WTC11 (cell line): ENCODE measurements at regions not wholly inside any gene's neighbourhood (a gene's known extent, or its start where the extent isn't known, plus 50 kb on each side); places are given as distances from the start of the nearest gene placed in this dataset.

Experiments
- ATAC-seq: fragments of 200-7000 bp; cut with Tn5 transposase; 2 replicates; pipeline ENCODE4 v1.10.0; 2021; ENCODE audit warnings: mild to moderate bottlenecking, moderate library complexity
- CTCF ChIA-PET: fragments of 300-600 bp; sonication (Branson Sonifier 250); formaldehyde crosslinking; loops from one replicate; lab custom pipeline; 2021; ENCODE audit warnings: antibody characterized with exemption; lab: Charles Lee
- POLR2A ChIA-PET: fragments of 350-600 bp; sonication (Branson Sonifier 250); formaldehyde crosslinking; loops from one replicate; lab custom pipeline; 2021; ENCODE audit warnings: antibody characterized with exemption; lab: Charles Lee
- DNase-seq: peaks from one replicate; pipeline ENCODE4 v3.0.0; 2021; ENCODE audit warnings: low spot score
- H3K27ac Mint-ChIP-seq: 2 replicates; pipeline ENCODE4 v1.8.0; 2021; ENCODE audit warnings: mixed read lengths
- H3K27me3 Mint-ChIP-seq: 2 replicates; pipeline ENCODE4 v1.8.0; 2021; ENCODE audit warnings: low read depth, mild to moderate bottlenecking, moderate library complexity, mixed read lengths
- H3K36me3 Mint-ChIP-seq: 2 replicates; pipeline ENCODE4 v1.8.0; 2021; ENCODE audit warnings: mixed read lengths
- H3K4me1 Mint-ChIP-seq: 2 replicates; pipeline ENCODE4 v1.8.0; 2022; ENCODE audit warnings: mixed read lengths
- H3K4me3 Mint-ChIP-seq: 2 replicates; pipeline ENCODE4 v1.8.0; 2021; ENCODE audit warnings: mild to moderate bottlenecking, moderate library complexity, mixed read lengths
- H3K9me3 Mint-ChIP-seq: 2 replicates; pipeline ENCODE4 v1.8.0; 2021; ENCODE audit warnings: mixed read lengths
- ETV6 ChIP-seq: sonication (generic); formaldehyde crosslinking; IDR thresholded peaks from 2 replicates; pipeline ENCODE4 v1.8.1; 2022; ENCODE audit warnings: mild to moderate bottlenecking, missing genetic modification reagents
- HMGA2 ChIP-seq: fragments of 250-450 bp; sonication (Bioruptor Pico); IDR thresholded peaks from 2 replicates; pipeline ENCODE4 v1.4.0; 2021; ENCODE audit warnings: mild to moderate bottlenecking, moderate library complexity
- JAZF1 ChIP-seq: fragments of 250-450 bp; sonication (Bioruptor Pico); IDR thresholded peaks from 2 replicates; pipeline ENCODE4 v1.9.0; 2021; ENCODE audit warnings: moderate library complexity, mild to moderate bottlenecking, inconsistent platforms
- NFATC4 ChIP-seq: fragments of 250-450 bp; sonication (Bioruptor Pico); IDR thresholded peaks from 2 replicates; pipeline ENCODE4 v1.9.0; 2021; ENCODE audit warnings: mild to moderate bottlenecking
- NR1H2 ChIP-seq: sonication (generic); formaldehyde crosslinking; IDR thresholded peaks from 2 replicates; pipeline ENCODE4 v1.9.0; 2021; ENCODE audit warnings: mild to moderate bottlenecking, moderate library complexity, missing genetic modification reagents
- NR3C1 ChIP-seq: sonication (generic); formaldehyde crosslinking; conservative IDR thresholded peaks from 2 replicates; pipeline ENCODE4 v1.8.1; 2023; ENCODE audit warnings: low read depth, mild to moderate bottlenecking, missing genetic modification reagents
- RELA ChIP-seq: sonication (generic); formaldehyde crosslinking; IDR thresholded peaks from 2 replicates; pipeline ENCODE4 v1.8.1; 2022; ENCODE audit warnings: missing genetic modification reagents, mild to moderate bottlenecking, borderline replicate concordance
- TEAD1 ChIP-seq: sonication (generic); formaldehyde crosslinking; IDR thresholded peaks from 2 replicates; pipeline ENCODE4 v1.8.0; 2022; ENCODE audit warnings: mild to moderate bottlenecking, missing genetic modification reagents
- ZNF219 ChIP-seq: sonication (generic); formaldehyde crosslinking; IDR thresholded peaks from 2 replicates; pipeline ENCODE4 v1.8.0; 2023; ENCODE audit warnings: missing genetic modification reagents, mild to moderate bottlenecking, borderline replicate concordance
- ZNF396 ChIP-seq: fragments of 250-450 bp; sonication (Bioruptor Pico); IDR thresholded peaks from 2 replicates; pipeline ENCODE4 v1.8.0; 2021; ENCODE audit warnings: mild to moderate bottlenecking, moderate library complexity, borderline replicate concordance
- TF ChIP-seq, protein P1 (sequence below): sonication (generic); formaldehyde crosslinking; IDR thresholded peaks from 2 replicates; pipeline ENCODE4 v1.8.1; 2023; ENCODE audit warnings: mild to moderate bottlenecking, missing genetic modification reagents, borderline replicate concordance
- TF ChIP-seq, protein P2 (sequence below): fragments of 250-450 bp; sonication (Bioruptor Pico); IDR thresholded peaks from 2 replicates; pipeline ENCODE4 v1.9.0; 2021; ENCODE audit warnings: moderate library complexity, mild to moderate bottlenecking, inconsistent platforms, borderline replicate concordance
- TF ChIP-seq, protein P3 (sequence below): fragments of 250-450 bp; sonication (Bioruptor Pico); conservative IDR thresholded peaks from 2 replicates; pipeline ENCODE4 v1.9.0; 2021; ENCODE audit warnings: mild to moderate bottlenecking
- TF ChIP-seq, protein P4 (sequence below): sonication (generic); formaldehyde crosslinking; IDR thresholded peaks from 2 replicates; pipeline ENCODE4 v1.8.1; 2023; ENCODE audit warnings: mild to moderate bottlenecking, missing genetic modification reagents, moderate library complexity
- TF ChIP-seq, protein P5 (sequence below): sonication (generic); formaldehyde crosslinking; IDR thresholded peaks from 2 replicates; pipeline ENCODE4 v1.8.1; 2022; ENCODE audit warnings: mild to moderate bottlenecking, moderate library complexity, missing genetic modification reagents
- TF ChIP-seq, protein P6 (sequence below): fragments of 250-450 bp; sonication (Bioruptor Pico); IDR thresholded peaks from 2 replicates; pipeline ENCODE4 v2.1.2; 2022; ENCODE audit warnings: mild to moderate bottlenecking, moderate library complexity
- TF ChIP-seq, protein P7 (sequence below): sonication (generic); formaldehyde crosslinking; IDR thresholded peaks from 2 replicates; pipeline ENCODE4 v1.8.0; 2022; ENCODE audit warnings: mild to moderate bottlenecking, missing genetic modification reagents
- TF ChIP-seq, protein P8 (sequence below): sonication (generic); formaldehyde crosslinking; IDR thresholded peaks from 2 replicates; pipeline ENCODE4 v1.8.0; 2023; ENCODE audit warnings: mild to moderate bottlenecking, missing genetic modification reagents

DNA sequence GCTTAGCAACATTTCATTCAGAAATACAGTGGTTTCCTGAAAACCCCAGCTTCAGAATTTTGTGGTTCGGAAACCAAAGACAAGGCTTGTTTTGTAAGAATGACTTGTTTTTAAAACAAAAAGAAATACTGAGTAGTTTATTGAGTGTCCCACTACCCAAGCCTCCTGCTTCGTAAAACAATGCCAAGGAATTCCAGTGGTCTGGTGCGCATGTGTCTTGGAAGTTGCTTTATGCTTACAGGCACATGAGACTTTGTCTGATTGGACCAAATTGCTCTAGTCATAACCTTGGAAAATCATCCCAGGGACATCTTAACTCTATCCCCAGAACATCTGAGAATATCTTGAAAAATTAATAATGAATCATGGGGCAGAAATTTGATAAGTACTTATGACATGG lies 77.1 kb upstream of the FST start (continued):
- TF ChIP-seq, protein P1, sequence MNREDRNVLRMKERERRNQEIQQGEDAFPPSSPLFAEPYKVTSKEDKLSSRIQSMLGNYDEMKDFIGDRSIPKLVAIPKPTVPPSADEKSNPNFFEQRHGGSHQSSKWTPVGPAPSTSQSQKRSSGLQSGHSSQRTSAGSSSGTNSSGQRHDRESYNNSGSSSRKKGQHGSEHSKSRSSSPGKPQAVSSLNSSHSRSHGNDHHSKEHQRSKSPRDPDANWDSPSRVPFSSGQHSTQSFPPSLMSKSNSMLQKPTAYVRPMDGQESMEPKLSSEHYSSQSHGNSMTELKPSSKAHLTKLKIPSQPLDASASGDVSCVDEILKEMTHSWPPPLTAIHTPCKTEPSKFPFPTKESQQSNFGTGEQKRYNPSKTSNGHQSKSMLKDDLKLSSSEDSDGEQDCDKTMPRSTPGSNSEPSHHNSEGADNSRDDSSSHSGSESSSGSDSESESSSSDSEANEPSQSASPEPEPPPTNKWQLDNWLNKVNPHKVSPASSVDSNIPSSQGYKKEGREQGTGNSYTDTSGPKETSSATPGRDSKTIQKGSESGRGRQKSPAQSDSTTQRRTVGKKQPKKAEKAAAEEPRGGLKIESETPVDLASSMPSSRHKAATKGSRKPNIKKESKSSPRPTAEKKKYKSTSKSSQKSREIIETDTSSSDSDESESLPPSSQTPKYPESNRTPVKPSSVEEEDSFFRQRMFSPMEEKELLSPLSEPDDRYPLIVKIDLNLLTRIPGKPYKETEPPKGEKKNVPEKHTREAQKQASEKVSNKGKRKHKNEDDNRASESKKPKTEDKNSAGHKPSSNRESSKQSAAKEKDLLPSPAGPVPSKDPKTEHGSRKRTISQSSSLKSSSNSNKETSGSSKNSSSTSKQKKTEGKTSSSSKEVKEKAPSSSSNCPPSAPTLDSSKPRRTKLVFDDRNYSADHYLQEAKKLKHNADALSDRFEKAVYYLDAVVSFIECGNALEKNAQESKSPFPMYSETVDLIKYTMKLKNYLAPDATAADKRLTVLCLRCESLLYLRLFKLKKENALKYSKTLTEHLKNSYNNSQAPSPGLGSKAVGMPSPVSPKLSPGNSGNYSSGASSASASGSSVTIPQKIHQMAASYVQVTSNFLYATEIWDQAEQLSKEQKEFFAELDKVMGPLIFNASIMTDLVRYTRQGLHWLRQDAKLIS (CRISPR knock-in tag), result no peak
- TF ChIP-seq NR3C1 (CRISPR knock-in tag) (no peak), JAZF1 (CRISPR knock-in tag) (no peak)
- TF ChIP-seq, protein P2, sequence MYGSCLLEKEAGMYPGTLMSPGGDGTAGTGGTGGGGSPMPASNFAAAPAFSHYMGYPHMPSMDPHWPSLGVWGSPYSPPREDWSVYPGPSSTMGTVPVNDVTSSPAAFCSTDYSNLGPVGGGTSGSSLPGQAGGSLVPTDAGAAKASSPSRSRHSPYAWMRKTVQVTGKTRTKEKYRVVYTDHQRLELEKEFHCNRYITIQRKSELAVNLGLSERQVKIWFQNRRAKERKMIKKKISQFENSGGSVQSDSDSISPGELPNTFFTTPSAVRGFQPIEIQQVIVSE (CRISPR knock-in tag), result no peak
- TF ChIP-seq, all 79 proteins: peak for 0

DNA sequence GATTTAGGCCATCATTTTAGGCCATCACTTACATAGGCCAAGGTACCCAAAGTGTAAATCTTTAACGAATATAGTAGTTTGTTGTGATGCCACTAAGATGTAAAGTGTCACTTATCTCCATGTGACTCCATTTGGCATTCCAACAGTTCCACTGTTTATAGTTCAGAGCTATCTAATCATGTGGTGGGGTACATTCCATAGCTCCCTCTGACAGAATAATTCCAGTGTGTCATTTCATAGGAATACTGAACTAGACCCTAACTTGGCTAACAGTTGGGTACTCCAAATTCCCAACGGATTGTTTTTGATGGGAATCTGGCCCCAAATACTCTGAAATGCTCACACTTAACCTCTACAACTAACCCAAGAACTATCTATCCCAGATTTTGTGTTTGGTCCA lies 76.7 kb upstream of the FST start:
- CTCF ChIA-PET, result no interaction called here
- POLR2A ChIA-PET, result no interaction called here
- TF ChIP-seq, protein P3, sequence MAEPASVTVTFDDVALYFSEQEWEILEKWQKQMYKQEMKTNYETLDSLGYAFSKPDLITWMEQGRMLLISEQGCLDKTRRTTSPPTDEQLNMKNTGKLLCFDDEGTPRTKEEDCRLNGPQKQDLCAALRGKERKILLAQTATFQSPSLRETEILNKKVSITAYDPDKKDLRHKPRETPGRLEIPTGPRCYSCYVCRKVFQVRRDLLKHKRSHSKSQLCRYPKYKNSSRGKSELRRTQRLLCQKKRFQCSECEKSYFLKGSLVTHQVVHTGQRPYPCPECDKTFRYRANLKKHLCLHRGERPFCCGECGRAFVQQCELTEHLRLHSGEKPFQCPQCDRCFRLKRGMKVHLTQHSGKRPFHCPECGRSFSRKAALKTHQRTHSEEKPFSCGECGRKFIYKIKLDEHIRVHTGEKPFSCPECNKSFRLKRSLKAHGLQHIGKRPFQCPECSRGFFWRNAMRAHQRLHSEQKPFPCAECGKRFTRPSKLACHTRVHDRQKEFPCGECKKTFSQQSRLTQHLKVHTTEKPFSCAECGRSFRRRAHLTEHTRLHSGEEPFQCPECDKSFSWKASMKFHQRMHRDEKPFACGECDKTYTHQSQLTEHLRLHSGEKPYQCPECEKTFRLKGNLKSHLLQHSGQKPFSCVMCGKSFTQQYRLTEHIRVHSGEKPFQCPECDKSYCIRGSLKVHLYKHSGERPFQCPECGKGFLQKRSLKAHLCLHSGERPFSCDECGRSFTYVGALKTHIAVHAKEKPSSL, result no peak
- TF ChIP-seq, protein P4, sequence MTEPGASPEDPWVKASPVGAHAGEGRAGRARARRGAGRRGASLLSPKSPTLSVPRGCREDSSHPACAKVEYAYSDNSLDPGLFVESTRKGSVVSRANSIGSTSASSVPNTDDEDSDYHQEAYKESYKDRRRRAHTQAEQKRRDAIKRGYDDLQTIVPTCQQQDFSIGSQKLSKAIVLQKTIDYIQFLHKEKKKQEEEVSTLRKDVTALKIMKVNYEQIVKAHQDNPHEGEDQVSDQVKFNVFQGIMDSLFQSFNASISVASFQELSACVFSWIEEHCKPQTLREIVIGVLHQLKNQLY, result no peak
- TF ChIP-seq, protein P5, sequence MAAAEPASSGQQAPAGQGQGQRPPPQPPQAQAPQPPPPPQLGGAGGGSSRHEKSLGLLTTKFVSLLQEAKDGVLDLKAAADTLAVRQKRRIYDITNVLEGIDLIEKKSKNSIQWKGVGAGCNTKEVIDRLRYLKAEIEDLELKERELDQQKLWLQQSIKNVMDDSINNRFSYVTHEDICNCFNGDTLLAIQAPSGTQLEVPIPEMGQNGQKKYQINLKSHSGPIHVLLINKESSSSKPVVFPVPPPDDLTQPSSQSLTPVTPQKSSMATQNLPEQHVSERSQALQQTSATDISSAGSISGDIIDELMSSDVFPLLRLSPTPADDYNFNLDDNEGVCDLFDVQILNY (CRISPR knock-in tag), result no peak
- no peak for TF ChIP-seq NFATC4 (CRISPR knock-in tag)
- Mint-ChIP-seq H3K27me3 (no peaks in the 10 kb centered on the region), H3K4me1 (no peaks in the 10 kb centered on the region), H3K9me3 (peaks cover 10% of the 10 kb centered on the region), H3K4me3 (no peak overlapping the region), H3K36me3 (no peaks in the 10 kb centered on the region), H3K27ac (no peak overlapping the region)
- no peak for ATAC-seq
- no peak for DNase-seq

DNA sequence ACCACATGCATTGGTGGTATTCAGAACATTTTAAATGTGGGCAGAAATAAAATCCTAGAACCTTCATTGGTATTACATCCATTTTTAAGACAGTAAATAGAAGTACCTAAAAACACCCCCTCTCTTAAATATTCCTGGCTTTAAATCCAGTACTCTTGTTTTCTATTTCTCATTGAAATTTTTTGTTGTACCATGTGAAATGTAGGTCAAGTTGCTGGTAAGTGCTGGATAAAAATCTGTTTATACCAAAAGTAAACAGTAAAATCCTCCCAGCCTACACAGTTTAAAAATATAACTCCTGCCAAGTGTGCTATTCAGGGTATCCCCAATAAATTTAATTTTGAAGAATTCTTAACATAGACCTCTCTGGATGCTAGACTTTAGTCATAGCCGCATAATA lies 75.0 kb upstream of the FST start:
- Mint-ChIP-seq H3K27ac (no peak overlapping the region), H3K36me3 (no peaks in the 10 kb centered on the region), H3K9me3 (peaks cover 13% of the 10 kb centered on the region)
- TF ChIP-seq ZNF219 (CRISPR knock-in tag) (no peak), NR1H2 (CRISPR knock-in tag) (no peak), RELA (CRISPR knock-in tag) (no peak), HMGA2 (no peak), TEAD1 (CRISPR knock-in tag) (no peak), ZNF396 (CRISPR knock-in tag) (no peak), ETV6 (CRISPR knock-in tag) (no peak)
- TF ChIP-seq, protein P6, sequence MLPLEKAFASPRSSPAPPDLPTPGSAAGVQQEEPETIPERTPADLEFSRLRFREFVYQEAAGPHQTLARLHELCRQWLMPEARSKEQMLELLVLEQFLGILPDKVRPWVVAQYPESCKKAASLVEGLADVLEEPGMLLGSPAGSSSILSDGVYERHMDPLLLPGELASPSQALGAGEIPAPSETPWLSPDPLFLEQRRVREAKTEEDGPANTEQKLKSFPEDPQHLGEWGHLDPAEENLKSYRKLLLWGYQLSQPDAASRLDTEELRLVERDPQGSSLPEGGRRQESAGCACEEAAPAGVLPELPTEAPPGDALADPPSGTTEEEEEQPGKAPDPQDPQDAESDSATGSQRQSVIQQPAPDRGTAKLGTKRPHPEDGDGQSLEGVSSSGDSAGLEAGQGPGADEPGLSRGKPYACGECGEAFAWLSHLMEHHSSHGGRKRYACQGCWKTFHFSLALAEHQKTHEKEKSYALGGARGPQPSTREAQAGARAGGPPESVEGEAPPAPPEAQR, result no peak
- TF ChIP-seq, protein P7, sequence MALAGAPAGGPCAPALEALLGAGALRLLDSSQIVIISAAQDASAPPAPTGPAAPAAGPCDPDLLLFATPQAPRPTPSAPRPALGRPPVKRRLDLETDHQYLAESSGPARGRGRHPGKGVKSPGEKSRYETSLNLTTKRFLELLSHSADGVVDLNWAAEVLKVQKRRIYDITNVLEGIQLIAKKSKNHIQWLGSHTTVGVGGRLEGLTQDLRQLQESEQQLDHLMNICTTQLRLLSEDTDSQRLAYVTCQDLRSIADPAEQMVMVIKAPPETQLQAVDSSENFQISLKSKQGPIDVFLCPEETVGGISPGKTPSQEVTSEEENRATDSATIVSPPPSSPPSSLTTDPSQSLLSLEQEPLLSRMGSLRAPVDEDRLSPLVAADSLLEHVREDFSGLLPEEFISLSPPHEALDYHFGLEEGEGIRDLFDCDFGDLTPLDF (CRISPR knock-in tag), result no peak
- TF ChIP-seq, protein P8, sequence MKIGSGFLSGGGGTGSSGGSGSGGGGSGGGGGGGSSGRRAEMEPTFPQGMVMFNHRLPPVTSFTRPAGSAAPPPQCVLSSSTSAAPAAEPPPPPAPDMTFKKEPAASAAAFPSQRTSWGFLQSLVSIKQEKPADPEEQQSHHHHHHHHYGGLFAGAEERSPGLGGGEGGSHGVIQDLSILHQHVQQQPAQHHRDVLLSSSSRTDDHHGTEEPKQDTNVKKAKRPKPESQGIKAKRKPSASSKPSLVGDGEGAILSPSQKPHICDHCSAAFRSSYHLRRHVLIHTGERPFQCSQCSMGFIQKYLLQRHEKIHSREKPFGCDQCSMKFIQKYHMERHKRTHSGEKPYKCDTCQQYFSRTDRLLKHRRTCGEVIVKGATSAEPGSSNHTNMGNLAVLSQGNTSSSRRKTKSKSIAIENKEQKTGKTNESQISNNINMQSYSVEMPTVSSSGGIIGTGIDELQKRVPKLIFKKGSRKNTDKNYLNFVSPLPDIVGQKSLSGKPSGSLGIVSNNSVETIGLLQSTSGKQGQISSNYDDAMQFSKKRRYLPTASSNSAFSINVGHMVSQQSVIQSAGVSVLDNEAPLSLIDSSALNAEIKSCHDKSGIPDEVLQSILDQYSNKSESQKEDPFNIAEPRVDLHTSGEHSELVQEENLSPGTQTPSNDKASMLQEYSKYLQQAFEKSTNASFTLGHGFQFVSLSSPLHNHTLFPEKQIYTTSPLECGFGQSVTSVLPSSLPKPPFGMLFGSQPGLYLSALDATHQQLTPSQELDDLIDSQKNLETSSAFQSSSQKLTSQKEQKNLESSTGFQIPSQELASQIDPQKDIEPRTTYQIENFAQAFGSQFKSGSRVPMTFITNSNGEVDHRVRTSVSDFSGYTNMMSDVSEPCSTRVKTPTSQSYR (CRISPR knock-in tag), result no peak

More for the DNA sequence above, 75.0 kb upstream of the FST start:
- CTCF ChIA-PET, result no interaction called here
- no peak overlapping the region for H3K4me3 Mint-ChIP-seq
- POLR2A ChIA-PET, result no interaction called here
- H3K27me3 Mint-ChIP-seq, result no peaks in the 10 kb centered on the region
- ATAC-seq, result no peak
- H3K4me1 Mint-ChIP-seq, result no peaks in the 10 kb centered on the region
- DNase-seq, result no peak
